Skeletal muscle tissue (tissue), 3 donors: ENCODE measurements at regions not wholly inside any gene's neighbourhood (a gene's known extent, or its start where the extent isn't known, plus 50 kb on each side); places are given as distances from the start of the nearest gene placed in this dataset.

ENCODE experiments used
- H3K27ac ChIP-seq: one replicate; pipeline ENCODE4 v1.7.0; 2013; ENCODE audit warnings: mild to moderate bottlenecking, low read depth, low read length, inconsistent platforms
- H3K27me3 ChIP-seq, 3 donors: one replicate each; pipeline ENCODE4 v1.7.0; 2013; ENCODE audit warnings: low read length in 3 of 3; ENCODE audit not compliant: control insufficient read depth in 3 of 3, insufficient read depth in 3 of 3
- H3K36me3 ChIP-seq, 3 donors: one replicate each; pipeline ENCODE4 v1.7.0; 2013; ENCODE audit warnings: low read length in 3 of 3; ENCODE audit not compliant: control insufficient read depth in 3 of 3, insufficient read depth in 3 of 3
- H3K4me1 ChIP-seq, 3 donors: one replicate each; pipeline ENCODE4 v1.7.0; 2013; ENCODE audit warnings: low read length in 3 of 3, mild to moderate bottlenecking in 3 of 3; ENCODE audit not compliant: control insufficient read depth in 3 of 3, insufficient read depth in 3 of 3
- H3K4me3 ChIP-seq, 3 donors: one replicate each; pipeline ENCODE4 v1.7.0; 2013; ENCODE audit warnings: low read length in 3 of 3
- H3K9ac ChIP-seq, 3 donors: one replicate each; pipeline ENCODE4 v1.7.0; 2013; ENCODE audit warnings: low read length in 3 of 3, mild to moderate bottlenecking in 3 of 3, moderate library complexity in 2 of 3, low read depth in 1 of 3
- H3K9me3 ChIP-seq, 3 donors: one replicate each; pipeline ENCODE4 v1.7.0; 2013; ENCODE audit warnings: low read length in 3 of 3; ENCODE audit not compliant: control insufficient read depth in 3 of 3
- donor health status: Osteomylitis.

DNA sequence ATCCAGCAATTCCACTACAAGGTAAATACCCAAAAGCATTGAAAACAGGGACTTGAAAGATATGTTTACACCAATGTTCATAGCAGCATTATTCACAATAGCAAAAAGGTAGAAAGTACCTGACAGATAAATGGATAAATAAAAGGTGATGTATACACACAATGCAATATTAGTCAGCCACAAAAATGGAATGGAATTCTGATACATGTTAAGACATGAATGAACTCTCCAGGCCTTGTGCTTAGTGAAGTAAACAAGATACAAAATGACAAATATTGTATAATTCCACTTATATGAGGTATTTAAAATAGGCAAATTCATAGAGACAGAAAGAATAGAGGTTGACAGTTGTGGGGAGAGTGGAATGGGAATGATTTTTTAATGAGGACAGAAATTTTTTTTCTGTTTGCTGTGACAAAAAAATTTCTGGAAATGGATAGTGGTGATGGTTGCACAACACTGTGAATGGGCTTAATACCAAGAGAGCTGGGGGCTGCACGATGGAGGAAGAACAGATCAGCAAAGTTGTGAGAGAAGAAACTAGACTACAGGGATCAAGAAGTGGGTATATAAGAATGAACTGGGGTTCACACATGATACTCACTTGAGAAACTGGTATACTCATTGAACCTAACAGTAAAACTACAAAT, 137.2 kb downstream of the MZT1 start:
- Histone ChIP-seq H3K27me3 (no peaks in the 10 kb centered on the region), H3K9me3 (no peaks in the 10 kb centered on the region), H3K4me1 (no peaks in the 10 kb centered on the region), H3K36me3 (no peaks in the 10 kb centered on the region), H3K27ac (no peak overlapping the region), H3K9ac (no peak overlapping the region), H3K4me3 (no peak overlapping the region)

DNA sequence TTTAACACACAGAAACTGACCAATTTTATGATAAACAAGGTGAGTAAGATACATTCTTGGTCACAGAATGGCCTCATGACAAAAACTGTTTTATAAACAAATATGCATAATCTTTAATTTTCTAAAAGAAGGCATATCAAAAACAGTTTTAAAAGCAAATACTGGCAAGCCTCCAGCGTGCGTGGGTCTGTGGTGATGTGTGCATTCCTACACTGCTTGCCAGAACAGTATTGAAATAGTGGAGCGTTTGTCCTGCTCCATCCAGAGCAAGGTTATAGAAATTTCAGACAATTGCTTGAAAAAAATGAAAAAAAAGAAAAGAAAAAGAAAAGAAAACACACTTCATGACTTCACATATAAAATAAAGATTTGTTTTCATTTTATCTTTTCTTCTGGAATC, 140.9 kb downstream of the MZT1 start:
- Histone ChIP-seq H3K4me3 (no peak overlapping the region), H3K9ac (no peak overlapping the region), H3K4me1 (no peaks in the 10 kb centered on the region), H3K27ac (no peak overlapping the region), H3K36me3 (no peaks in the 10 kb centered on the region), H3K9me3 (no peaks in the 10 kb centered on the region), H3K27me3 (no peaks in the 10 kb centered on the region)

DNA sequence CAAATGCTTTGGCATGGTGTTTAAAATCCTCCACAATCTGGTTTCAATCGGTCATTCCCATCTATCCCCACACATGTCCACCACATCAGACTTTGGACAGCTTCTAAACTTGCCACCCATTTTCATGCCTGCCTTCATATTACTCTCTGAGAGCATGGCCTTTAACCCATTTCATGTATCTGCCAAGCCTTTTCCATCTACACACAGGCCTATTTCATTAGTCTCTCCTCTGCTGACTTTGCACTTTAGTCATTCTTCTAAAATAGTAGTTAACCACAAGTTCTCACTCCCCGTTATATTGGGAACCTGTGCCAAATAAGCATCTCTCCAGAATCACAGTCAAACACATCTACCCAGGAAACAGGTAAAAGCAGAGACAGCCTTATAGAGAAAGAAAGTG, 142.2 kb downstream of the MZT1 start:
- Histone ChIP-seq H3K36me3 (no peaks in the 10 kb centered on the region), H3K4me1 (no peaks in the 10 kb centered on the region), H3K9me3 (no peaks in the 10 kb centered on the region), H3K9ac (no peak overlapping the region), H3K4me3 (no peak overlapping the region), H3K27me3 (no peaks in the 10 kb centered on the region), H3K27ac (no peak overlapping the region)

DNA sequence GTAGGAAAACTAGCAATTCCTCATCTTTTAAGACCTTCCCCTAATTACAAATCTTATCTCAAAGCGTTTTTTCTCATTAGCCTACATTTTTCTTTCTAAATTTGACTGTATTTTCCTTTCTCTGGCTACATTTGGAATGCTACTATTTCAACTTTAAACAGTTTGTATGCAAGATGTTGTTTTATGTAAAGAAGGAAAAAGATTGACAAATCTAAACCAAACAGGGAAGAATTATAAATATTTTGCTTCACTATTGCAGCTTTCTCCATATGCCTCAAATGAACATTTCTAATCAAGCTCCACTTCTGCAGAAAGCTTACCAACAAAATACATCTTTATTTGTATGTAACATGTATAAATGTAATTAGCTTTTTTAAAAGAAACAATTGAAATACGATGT, 156.2 kb downstream of the MZT1 start:
- no peak overlapping the region for H3K4me3 ChIP-seq
- H3K27me3 ChIP-seq: no peaks in the 10 kb centered on the region
- no peak overlapping the region for H3K27ac ChIP-seq
- no peak overlapping the region for H3K9ac ChIP-seq
- H3K4me1 ChIP-seq: no peaks in the 10 kb centered on the region
- peaks cover 0 to 2% (median 0%) of the 10 kb centered on the region in 3 donors for H3K9me3 ChIP-seq
- H3K36me3 ChIP-seq: no peaks in the 10 kb centered on the region

DNA sequence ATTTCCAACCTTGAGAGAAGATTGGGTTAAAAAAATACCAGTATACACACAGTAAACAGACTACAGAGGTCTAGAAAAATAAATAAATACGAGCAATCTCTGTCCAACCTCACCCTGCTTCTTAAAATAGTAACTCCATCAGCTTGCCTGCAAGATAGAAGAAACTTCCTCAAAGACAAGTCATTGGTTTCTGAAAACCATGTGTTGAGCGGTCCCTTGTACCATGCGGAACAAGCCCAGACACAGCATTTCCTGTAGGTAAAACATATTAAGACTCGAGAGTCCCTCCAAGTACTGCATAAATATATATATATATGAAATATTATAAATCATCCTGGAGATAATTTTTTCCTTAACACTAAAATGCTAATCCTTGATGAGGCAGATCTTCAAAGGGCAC, 157.4 kb downstream of the MZT1 start:
- Histone ChIP-seq H3K4me3 (no peak overlapping the region), H3K9me3 (peaks cover 0 to 2% (median 0%) of the 10 kb centered on the region in 3 donors), H3K36me3 (no peaks in the 10 kb centered on the region), H3K27ac (no peak overlapping the region), H3K9ac (no peak overlapping the region), H3K4me1 (no peaks in the 10 kb centered on the region), H3K27me3 (no peaks in the 10 kb centered on the region)

DNA sequence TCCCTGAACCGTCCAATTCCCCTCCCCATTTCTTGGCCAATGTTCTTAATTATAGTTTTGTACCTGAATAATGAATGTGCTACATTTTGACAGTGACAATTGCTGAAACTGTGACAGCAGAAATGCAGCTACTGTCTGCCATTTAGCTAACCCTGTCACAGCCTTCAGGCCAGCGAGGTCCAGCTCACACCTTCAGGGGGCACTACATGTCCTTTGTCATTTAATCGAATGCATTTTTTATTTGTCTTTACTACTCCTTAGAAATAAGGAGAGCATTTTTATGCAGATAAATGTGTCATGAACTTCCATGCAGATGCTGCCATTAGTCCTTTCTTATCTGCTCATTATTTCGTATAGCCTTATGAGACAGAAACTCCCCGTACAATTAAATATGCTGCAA, 159.9 kb downstream of the MZT1 start:
- Histone ChIP-seq H3K4me1 (no peaks in the 10 kb centered on the region), H3K27me3 (no peaks in the 10 kb centered on the region), H3K4me3 (no peak overlapping the region), H3K9ac (no peak overlapping the region), H3K9me3 (no peaks in the 10 kb centered on the region), H3K27ac (no peak overlapping the region), H3K36me3 (no peaks in the 10 kb centered on the region)

DNA sequence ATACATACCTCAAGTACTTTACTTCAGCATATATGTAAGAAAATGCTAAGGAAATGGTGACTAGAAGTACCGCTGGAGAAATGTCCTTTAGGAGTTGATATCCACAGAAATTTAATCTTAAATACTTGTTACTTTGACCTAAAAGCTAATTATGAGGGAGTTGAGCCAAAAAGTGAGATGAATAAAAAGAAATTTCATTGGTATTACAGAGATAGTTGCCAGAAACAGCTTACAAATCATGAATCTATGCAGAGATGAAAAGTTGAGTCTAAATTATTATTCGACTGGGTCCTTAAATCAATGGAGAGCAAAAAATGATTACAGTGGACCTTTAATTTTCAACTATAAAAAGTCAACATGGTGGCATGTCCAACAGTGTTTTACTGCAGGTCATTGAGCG, 160.9 kb downstream of the MZT1 start:
- Histone ChIP-seq H3K4me1 (no peaks in the 10 kb centered on the region), H3K9ac (no peak overlapping the region), H3K27me3 (no peaks in the 10 kb centered on the region), H3K27ac (no peak overlapping the region), H3K36me3 (no peaks in the 10 kb centered on the region), H3K9me3 (no peaks in the 10 kb centered on the region), H3K4me3 (no peak overlapping the region)

DNA sequence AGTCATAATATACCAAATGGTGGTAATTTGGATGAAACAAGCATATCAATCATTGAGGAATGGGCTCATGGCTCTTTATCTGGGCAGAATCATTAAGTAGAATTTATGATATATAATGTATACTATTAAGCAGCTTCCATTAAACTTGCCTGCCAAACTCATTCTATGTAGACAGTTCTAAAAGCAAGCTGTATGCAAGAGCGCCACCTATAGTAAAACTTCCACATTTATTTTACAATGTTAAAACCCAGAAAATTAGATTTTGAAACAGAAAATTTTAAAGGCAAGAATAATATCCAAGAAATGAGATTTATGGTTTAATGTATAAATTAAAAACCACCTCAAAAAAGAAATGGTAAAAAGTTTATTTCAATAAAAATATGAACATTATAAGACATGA, 161.5 kb downstream of the MZT1 start:
- Histone ChIP-seq H3K9me3 (no peaks in the 10 kb centered on the region), H3K9ac (no peak overlapping the region), H3K4me1 (no peaks in the 10 kb centered on the region), H3K27me3 (no peaks in the 10 kb centered on the region), H3K27ac (no peak overlapping the region), H3K36me3 (no peaks in the 10 kb centered on the region), H3K4me3 (no peak overlapping the region)

DNA sequence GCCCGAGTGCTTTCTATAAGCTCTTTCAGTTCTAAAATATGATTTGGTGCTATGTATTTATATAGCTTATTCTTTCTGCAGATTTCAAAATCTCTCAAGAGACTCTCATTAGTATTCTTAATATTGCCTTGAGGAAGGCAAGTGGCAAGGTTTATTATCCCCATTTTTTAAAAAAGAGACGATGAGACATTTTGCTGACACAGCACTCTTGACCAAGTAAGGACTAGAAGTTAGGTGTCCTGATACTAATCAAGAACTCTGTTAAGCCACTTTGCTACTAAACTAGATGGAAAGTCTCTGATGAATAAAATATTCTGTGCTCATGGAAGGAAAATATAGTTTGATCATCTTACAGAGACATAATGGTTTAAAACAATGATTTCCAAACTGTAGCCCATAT, 164.7 kb downstream of the MZT1 start:
- Histone ChIP-seq H3K9me3 (no peaks in the 10 kb centered on the region), H3K36me3 (no peaks in the 10 kb centered on the region), H3K27me3 (no peaks in the 10 kb centered on the region), H3K27ac (no peak overlapping the region), H3K9ac (no peak overlapping the region), H3K4me1 (no peaks in the 10 kb centered on the region), H3K4me3 (no peak overlapping the region)

DNA sequence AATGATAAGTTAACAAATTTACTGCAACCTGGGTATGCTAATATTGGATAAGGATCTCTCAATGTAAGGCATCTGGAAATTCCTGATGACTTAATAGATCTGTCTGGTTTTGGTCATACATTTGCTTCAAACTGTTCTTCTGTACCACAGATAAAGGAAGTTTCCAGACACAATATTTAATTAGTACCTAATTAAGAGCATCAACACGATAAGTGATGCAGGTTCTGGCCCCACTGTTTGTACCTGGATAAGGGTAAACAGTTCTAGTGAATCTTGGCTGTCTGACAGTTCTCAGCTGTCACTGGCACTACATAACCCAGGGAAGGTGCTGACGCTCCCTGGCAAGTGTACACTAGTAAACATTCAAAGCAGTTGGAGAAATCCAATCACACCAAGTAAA, 165.6 kb downstream of the MZT1 start:
- no peak overlapping the region for H3K27ac ChIP-seq
- no peaks in the 10 kb centered on the region for H3K9me3 ChIP-seq
- no peak overlapping the region for H3K9ac ChIP-seq
- H3K36me3 ChIP-seq: no peaks in the 10 kb centered on the region
- H3K27me3 ChIP-seq: no peaks in the 10 kb centered on the region
- no peak overlapping the region for H3K4me3 ChIP-seq
- no peaks in the 10 kb centered on the region for H3K4me1 ChIP-seq

DNA sequence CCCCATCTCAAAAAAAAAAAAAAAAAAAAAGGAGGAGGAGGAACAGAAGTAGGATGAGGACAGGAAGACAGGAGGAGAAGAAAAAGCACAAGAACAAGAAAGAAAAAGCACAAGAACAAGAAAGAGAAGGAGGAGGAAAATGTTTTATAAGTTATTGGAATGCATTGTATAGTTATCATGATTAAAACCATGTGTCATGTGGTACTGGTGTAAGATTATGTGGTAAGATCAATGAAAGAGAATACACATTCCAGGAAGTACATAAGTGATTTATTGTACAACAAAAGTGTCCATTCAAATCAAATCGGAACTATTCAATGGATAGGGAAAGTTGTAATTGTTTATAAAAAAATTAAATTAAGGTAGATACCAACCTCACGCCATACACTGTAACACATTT, 167.7 kb downstream of the MZT1 start:
- no peak overlapping the region for H3K4me3 ChIP-seq
- H3K27me3 ChIP-seq: no peaks in the 10 kb centered on the region
- no peaks in the 10 kb centered on the region for H3K36me3 ChIP-seq
- H3K27ac ChIP-seq: no peak overlapping the region
- H3K4me1 ChIP-seq: no peaks in the 10 kb centered on the region
- no peak overlapping the region for H3K9ac ChIP-seq
- no peaks in the 10 kb centered on the region for H3K9me3 ChIP-seq
